PC-3 (cell line): ENCODE measurements at regions not wholly inside any gene's neighbourhood (a gene's known extent, or its start where the extent isn't known, plus 50 kb on each side); places are given as distances from the start of the nearest gene placed in this dataset.

Experiments used
- ATAC-seq: fragments of 200-7000 bp; cut with Tn5 transposase; 2 replicates; pipeline ENCODE4 v1.9.1; 2020; ENCODE audit warnings: mild to moderate bottlenecking, moderate library complexity
- BruUV-seq: library from RNA; stranded (reverse); fragments of 400-500 nt; replicated peaks from 2 replicates; lab custom pipeline; 2021; lab: Mats Ljungman, UMichigan
- CTCF ChIA-PET: fragments of 300-600 bp; sonication (Branson Sonifier 250); formaldehyde crosslinking; loops from one replicate; lab custom pipeline; 2022; ENCODE audit warnings: antibody characterized with exemption; lab: Charles Lee
- POLR2A ChIA-PET: fragments of 300-600 bp; sonication (Branson Sonifier 250); formaldehyde crosslinking; loops from one replicate; lab custom pipeline; 2022; ENCODE audit warnings: antibody characterized with exemption; ENCODE audit not compliant: unreplicated experiment; lab: Charles Lee
- DNase-seq: peaks from one replicate; pipeline ENCODE4 v3.0.0-alpha.2; 2015
- H2AFZ ChIP-seq: fragments of 300-600 bp; sonication (generic); 2 replicates; pipeline ENCODE4 v1.6.0; 2016; ENCODE audit warnings: antibody characterized with exemption, low read length
- H3F3A ChIP-seq: fragments of 300-600 bp; sonication (generic); one replicate; pipeline ENCODE4 v1.6.0; 2017; ENCODE audit warnings: antibody characterized with exemption, low read length, control low read depth, mild to moderate bottlenecking; ENCODE audit not compliant: unreplicated experiment
- H3K27ac ChIP-seq: fragments of 300-600 bp; sonication (generic); 2 replicates; pipeline ENCODE4 v1.5.1; 2016; ENCODE audit warnings: mild to moderate bottlenecking, low read length
- H3K27me3 ChIP-seq: fragments of 300-600 bp; sonication (generic); 2 replicates; pipeline ENCODE4 v1.6.1; 2016; ENCODE audit warnings: low read length, mixed read lengths
- H3K36me3 ChIP-seq: fragments of 300-600 bp; sonication (generic); 2 replicates; pipeline ENCODE4 v1.6.1; 2016; ENCODE audit warnings: low read depth, mixed run types, low read length, mixed read lengths
- H3K4me1 ChIP-seq: fragments of 300-600 bp; sonication (generic); 2 replicates; pipeline ENCODE4 v1.5.1; 2016; ENCODE audit warnings: low read length; ENCODE audit not compliant: insufficient read depth
- H3K4me2 ChIP-seq: fragments of 300-600 bp; sonication (generic); 2 replicates; pipeline ENCODE4 v1.6.0; 2016; ENCODE audit warnings: low read length
- H3K4me3 ChIP-seq: fragments of 300-600 bp; sonication (generic); 2 replicates; pipeline ENCODE4 v1.5.1; 2016; ENCODE audit warnings: mild to moderate bottlenecking, low read length, mixed read lengths
- H3K79me2 ChIP-seq: fragments of 300-600 bp; sonication (generic); 2 replicates; pipeline ENCODE4 v1.6.1; 2017; ENCODE audit warnings: low read length, mixed read lengths
- H3K9ac ChIP-seq: fragments of 300-600 bp; sonication (generic); 2 replicates; pipeline ENCODE4 v1.6.0; 2016; ENCODE audit warnings: mild to moderate bottlenecking, low read length
- H3K9me2 ChIP-seq: fragments of 300-600 bp; sonication (generic); replicated peaks from 2 replicates; pipeline ENCODE4 v1.6.1; 2016; ENCODE audit warnings: mixed run types, low read length, mixed read lengths
- H3K9me3 ChIP-seq: fragments of 300-600 bp; sonication (generic); 2 replicates; pipeline ENCODE4 v1.6.1; 2016; ENCODE audit warnings: low read length, mixed read lengths
- H4K20me1 ChIP-seq: fragments of 300-600 bp; sonication (generic); 2 replicates; pipeline ENCODE4 v1.6.1; 2016; ENCODE audit warnings: low read length, mixed read lengths
- CTCF ChIP-seq: fragments of 300-600 bp; sonication (generic); conservative IDR thresholded peaks from 2 replicates; pipeline ENCODE4 v1.5.1; 2017; ENCODE audit warnings: antibody characterized with exemption, low read depth, mild to moderate bottlenecking, low read length
- EZH2 ChIP-seq: fragments of 300-600 bp; sonication (generic); IDR thresholded peaks from one replicate; pipeline ENCODE4 v1.6.1; 2017; ENCODE audit warnings: antibody characterized with exemption, mild to moderate bottlenecking, low read length; ENCODE audit not compliant: unreplicated experiment
- EZH2phosphoT487 ChIP-seq: fragments of 300-600 bp; sonication (generic); IDR thresholded peaks from 2 replicates; pipeline ENCODE4 v1.6.1; 2018; ENCODE audit warnings: mild to moderate bottlenecking, antibody characterized with exemption, low read length, borderline replicate concordance
- intact Hi-C: fragments of 100-400 bp; cut with micrococcal nuclease; formaldehyde crosslinking; loops from 2 replicates; pipeline ENCODE4 v1.9.0; 2023

GRCh38 chr1:37130221-37130948 is 96.1 kb upstream of the GRIK3 start:
- CTCF ChIA-PET, result no interaction called here
- TF ChIP-seq CTCF (no peak), EZH2phosphoT487 (no peak), EZH2 (no peak)
- Histone ChIP-seq H3K4me2 (no peak overlapping the region), H3K9me3 (no peaks in the 10 kb centered on the region), H3K79me2 (no peaks in the 10 kb centered on the region), H3K4me3 (no peak overlapping the region), H3F3A (no peaks in the 10 kb centered on the region), H3K9ac (no peak overlapping the region), H3K27ac (no peak overlapping the region), H3K36me3 (no peaks in the 10 kb centered on the region), H3K9me2 (no peaks in the 10 kb centered on the region), H2AFZ (no peak overlapping the region), H3K4me1 (no peaks in the 10 kb centered on the region), H3K27me3 (peaks cover 56% of the 10 kb centered on the region), H4K20me1 (no peaks in the 10 kb centered on the region)
- DNase-seq, result no peak
- no TSS peak for BruUV-seq
- POLR2A ChIA-PET, result no interaction called here
- no peak for ATAC-seq
- intact Hi-C loops, result no loop called here

GRCh38 chr1:37131281-37131680 is 97.0 kb upstream of the GRIK3 start:
- Histone ChIP-seq H4K20me1 (no peaks in the 10 kb centered on the region), H3K4me2 (no peak overlapping the region), H3K27me3 (peaks cover 51% of the 10 kb centered on the region), H3K4me3 (no peak overlapping the region), H3F3A (no peaks in the 10 kb centered on the region), H3K4me1 (no peaks in the 10 kb centered on the region), H2AFZ (no peak overlapping the region), H3K27ac (no peak overlapping the region), H3K79me2 (no peaks in the 10 kb centered on the region), H3K9ac (no peak overlapping the region), H3K36me3 (no peaks in the 10 kb centered on the region), H3K9me3 (no peaks in the 10 kb centered on the region), H3K9me2 (no peaks in the 10 kb centered on the region)
- TF ChIP-seq EZH2phosphoT487 (no peak), EZH2 (no peak), CTCF (no peak)
- DNase-seq (no peak), ATAC-seq (no peak)
- BruUV-seq, result no TSS peak
- ChIA-PET CTCF (no interaction called here), POLR2A (no interaction called here)
- intact Hi-C loops, result no loop called here
